HEK293 (cell line): ENCODE measurements at regions not wholly inside any gene's neighbourhood (a gene's known extent, or its start where the extent isn't known, plus 50 kb on each side); places are given as distances from the start of the nearest gene placed in this dataset.

Source experiments
- CTCF ChIA-PET: fragments of 350-600 bp; formaldehyde crosslinking; extraction: SDS; loops from one replicate; lab custom pipeline; 2021; ENCODE audit warnings: antibody characterized with exemption; lab: Yijun Ruan, JAX
- POLR2A ChIA-PET: fragments of 300-600 bp; formaldehyde crosslinking; extraction: SDS; loops from one replicate; lab custom pipeline; 2020; ENCODE audit warnings: antibody characterized with exemption, inconsistent platforms; lab: Yijun Ruan, JAX
- H3K27ac ChIP-seq: fragments of 200-500 bp; sonication (Bioruptor generic); 2 replicates; pipeline ENCODE4 v1.5.1; 2014; ENCODE audit warnings: low read depth, low read length, control low read depth, inconsistent platforms; ENCODE audit errors: extremely low read depth
- H3K36me3 ChIP-seq, 2 experiments: fragments of 200-500 bp in 1 of 2; sonication (Bioruptor generic) in 1 of 2; 1 replicate in 1 of 2; 2 replicates in 1 of 2; pipeline ENCODE4 v1.5.1; 2014 to 2017; ENCODE audit warnings: inconsistent platforms in 2 of 2, low read length in 2 of 2; ENCODE audit not compliant: control insufficient read depth in 2 of 2, insufficient read depth in 1 of 2
- H3K4me1 ChIP-seq: fragments of 200-500 bp; sonication (Bioruptor generic); 2 replicates; pipeline ENCODE4 v1.5.1; 2014; ENCODE audit warnings: mild to moderate bottlenecking, low read length, inconsistent platforms; ENCODE audit not compliant: control insufficient read depth, insufficient read depth
- H3K4me3 ChIP-seq: 2 replicates; pipeline ENCODE4 v1.5.1; 2011; ENCODE audit warnings: low read depth, mild to moderate bottlenecking, control low read depth, low read length, moderate library complexity
- H3K9me3 ChIP-seq: fragments of 200-500 bp; sonication (Bioruptor generic); 2 replicates; pipeline ENCODE4 v1.5.1; 2014; ENCODE audit warnings: low read depth, low read length, inconsistent platforms; ENCODE audit not compliant: control insufficient read depth, insufficient read depth
- ATF2 ChIP-seq: fragments of 450-650 bp; formaldehyde crosslinking; IDR thresholded peaks from 2 replicates; pipeline ENCODE4 v1.5.1; 2016; ENCODE audit warnings: missing biosample characterization, missing genetic modification characterization, low read depth
- EGR2 ChIP-seq: fragments of 450-650 bp; formaldehyde crosslinking; IDR thresholded peaks from 2 replicates; pipeline ENCODE4 v1.5.1; 2016; ENCODE audit warnings: low read depth, missing biosample characterization, missing genetic modification characterization
- GFI1B ChIP-seq: fragments of 450-650 bp; formaldehyde crosslinking; IDR thresholded peaks from 2 replicates; pipeline ENCODE4 v1.5.1; 2016; ENCODE audit warnings: missing biosample characterization, missing genetic modification characterization
- GLIS2 ChIP-seq: fragments of 450-650 bp; formaldehyde crosslinking; IDR thresholded peaks from 2 replicates; pipeline ENCODE4 v1.5.1; 2016; ENCODE audit warnings: missing biosample characterization, missing genetic modification characterization
- HOXD13 ChIP-seq: sonication (generic); formaldehyde crosslinking; IDR thresholded peaks from 2 replicates; pipeline ENCODE4 v1.8.0; 2022; ENCODE audit warnings: missing genetic modification reagents, borderline replicate concordance
- KLF17 ChIP-seq: fragments of 450-650 bp; formaldehyde crosslinking; IDR thresholded peaks from 2 replicates; pipeline ENCODE4 v1.5.1; 2016; ENCODE audit warnings: missing biosample characterization, missing genetic modification characterization
- PRDM1 ChIP-seq: fragments of 450-650 bp; formaldehyde crosslinking; IDR thresholded peaks from 2 replicates; pipeline ENCODE4; 2016; ENCODE audit warnings: missing biosample characterization, missing genetic modification characterization
- WT1 ChIP-seq: fragments of 450-650 bp; formaldehyde crosslinking; IDR thresholded peaks from 2 replicates; pipeline ENCODE4 v1.5.1; 2016; ENCODE audit warnings: missing biosample characterization, missing genetic modification characterization
- YY2 ChIP-seq: fragments of 450-650 bp; formaldehyde crosslinking; IDR thresholded peaks from 2 replicates; pipeline ENCODE4 v1.5.1; 2016; ENCODE audit warnings: missing biosample characterization, missing genetic modification characterization
- ZBTB44 ChIP-seq: fragments of 450-650 bp; IDR thresholded peaks from 2 replicates; pipeline ENCODE4 v1.5.1; 2018; ENCODE audit warnings: missing biosample characterization, mild to moderate bottlenecking, missing genetic modification characterization
- ZNF175 ChIP-seq: fragments of 450-650 bp; formaldehyde crosslinking; IDR thresholded peaks from 2 replicates; pipeline ENCODE4 v1.5.1; 2016; ENCODE audit warnings: missing biosample characterization, missing genetic modification characterization
- ZNF202 ChIP-seq: fragments of 450-650 bp; formaldehyde crosslinking; IDR thresholded peaks from 2 replicates; pipeline ENCODE4 v1.5.1; 2016; ENCODE audit warnings: missing biosample characterization, missing genetic modification characterization, borderline replicate concordance
- ZNF248 ChIP-seq: fragments of 450-650 bp; formaldehyde crosslinking; IDR thresholded peaks from 2 replicates; pipeline ENCODE4 v1.5.1; 2017; ENCODE audit warnings: missing biosample characterization, missing genetic modification characterization
- ZNF354C ChIP-seq: fragments of 450-650 bp; formaldehyde crosslinking; IDR thresholded peaks from 2 replicates; pipeline ENCODE4 v1.5.1; 2016; ENCODE audit warnings: missing biosample characterization, missing genetic modification characterization, low read depth, borderline replicate concordance
- ZNF416 ChIP-seq: fragments of 450-650 bp; formaldehyde crosslinking; IDR thresholded peaks from 2 replicates; pipeline ENCODE4 v1.5.1; 2016; ENCODE audit warnings: missing biosample characterization, missing genetic modification characterization
- ZNF426 ChIP-seq: fragments of 450-650 bp; formaldehyde crosslinking; IDR thresholded peaks from 2 replicates; pipeline ENCODE4 v1.5.1; 2017; ENCODE audit warnings: missing biosample characterization, missing genetic modification characterization, mild to moderate bottlenecking, inconsistent platforms, moderate library complexity
- ZNF449 ChIP-seq: fragments of 450-650 bp; formaldehyde crosslinking; IDR thresholded peaks from 2 replicates; pipeline ENCODE4 v1.5.1; 2017; ENCODE audit warnings: missing biosample characterization, mild to moderate bottlenecking, missing genetic modification characterization, moderate library complexity
- ZNF514 ChIP-seq: fragments of 450-650 bp; formaldehyde crosslinking; IDR thresholded peaks from 2 replicates; pipeline ENCODE4 v1.5.1; 2016; ENCODE audit warnings: missing biosample characterization, missing genetic modification characterization
- ZNF530 ChIP-seq: fragments of 450-650 bp; formaldehyde crosslinking; IDR thresholded peaks from 2 replicates; pipeline ENCODE4 v1.5.1; 2016; ENCODE audit warnings: low read depth, missing biosample characterization, missing genetic modification characterization
- ZNF555 ChIP-seq: fragments of 450-650 bp; formaldehyde crosslinking; conservative IDR thresholded peaks from 2 replicates; pipeline ENCODE4 v1.5.1; 2017; ENCODE audit warnings: missing biosample characterization, mild to moderate bottlenecking, missing genetic modification characterization, inconsistent platforms
- ZNF558 ChIP-seq: fragments of 450-650 bp; formaldehyde crosslinking; IDR thresholded peaks from 2 replicates; pipeline ENCODE4 v1.5.1; 2016; ENCODE audit warnings: missing biosample characterization, missing genetic modification characterization
- ZNF561 ChIP-seq: fragments of 450-650 bp; IDR thresholded peaks from 2 replicates; pipeline ENCODE4 v1.5.1; 2018; ENCODE audit warnings: missing biosample characterization, missing genetic modification characterization, borderline replicate concordance
- ZNF571 ChIP-seq: fragments of 450-650 bp; formaldehyde crosslinking; IDR thresholded peaks from 2 replicates; pipeline ENCODE4 v1.5.0; 2017; ENCODE audit warnings: missing biosample characterization, missing genetic modification characterization
- ZNF580 ChIP-seq: fragments of 450-650 bp; formaldehyde crosslinking; IDR thresholded peaks from 2 replicates; pipeline ENCODE4 v1.5.1; 2016; ENCODE audit warnings: missing biosample characterization, missing genetic modification characterization
- ZNF596 ChIP-seq: fragments of 450-650 bp; IDR thresholded peaks from 2 replicates; pipeline ENCODE4 v1.5.0; 2018; ENCODE audit warnings: missing biosample characterization, mild to moderate bottlenecking, missing genetic modification characterization, moderate library complexity
- ZNF610 ChIP-seq: fragments of 450-650 bp; formaldehyde crosslinking; IDR thresholded peaks from 2 replicates; pipeline ENCODE4 v1.5.1; 2016; ENCODE audit warnings: missing biosample characterization, missing genetic modification characterization, borderline replicate concordance
- ZNF677 ChIP-seq: fragments of 450-650 bp; IDR thresholded peaks from 2 replicates; pipeline ENCODE4 v1.5.0; 2018; ENCODE audit warnings: missing biosample characterization, mild to moderate bottlenecking, missing genetic modification characterization, moderate library complexity
- ZNF776 ChIP-seq: fragments of 450-650 bp; formaldehyde crosslinking; IDR thresholded peaks from 2 replicates; pipeline ENCODE4 v1.5.0; 2017; ENCODE audit warnings: missing biosample characterization, missing genetic modification characterization, borderline replicate concordance
- ZNF791 ChIP-seq: fragments of 450-650 bp; formaldehyde crosslinking; IDR thresholded peaks from 2 replicates; pipeline ENCODE4 v1.5.1; 2016; ENCODE audit warnings: missing biosample characterization, missing genetic modification characterization
- ZSCAN5A ChIP-seq: fragments of 450-650 bp; formaldehyde crosslinking; IDR thresholded peaks from 2 replicates; pipeline ENCODE4 v1.5.1; 2016; ENCODE audit warnings: missing biosample characterization, missing genetic modification characterization
- ZXDB ChIP-seq: fragments of 450-650 bp; formaldehyde crosslinking; IDR thresholded peaks from 2 replicates; pipeline ENCODE4 v1.5.1; 2016; ENCODE audit warnings: missing biosample characterization, missing genetic modification characterization

GRCh38 chr11:25727944-25728343 lies 604.0 kb upstream of the ANO3 start:
- Histone ChIP-seq H3K36me3 (no peaks in the 10 kb centered on the region), H3K9me3 (no peaks in the 10 kb centered on the region), H3K27ac (no peak overlapping the region), H3K4me3 (no peak overlapping the region), H3K4me1 (no peaks in the 10 kb centered on the region)
- CTCF ChIA-PET = no interaction called here
- POLR2A ChIA-PET = no interaction called here
- TF ChIP-seq ZNF175 (tag by site-specific recombination) (no peak), ZBTB44 (tag by site-specific recombination) (no peak), EGR2 (no peak), ZNF449 (tag by site-specific recombination) (no peak), ZNF580 (tag by site-specific recombination) (no peak), KLF17 (no peak), ZNF561 (tag by site-specific recombination) (no peak), ZNF202 (no peak), GFI1B (no peak), ZNF776 (tag by site-specific recombination) (no peak), ZNF514 (no peak), ZNF248 (tag by site-specific recombination) (no peak), ZNF610 (tag by site-specific recombination) (no peak), ZXDB (tag by site-specific recombination) (no peak), ZSCAN5A (no peak), WT1 (tag by site-specific recombination) (no peak), ZNF677 (tag by site-specific recombination) (no peak), ZNF354C (tag by site-specific recombination) (no peak), ATF2 (tag by site-specific recombination) (no peak)

- ChIA-PET POLR2A (no interaction called here), CTCF (no interaction called here)
- Histone ChIP-seq H3K4me3 (no peak overlapping the region), H3K4me1 (no peaks in the 10 kb centered on the region), H3K27ac (no peak overlapping the region), H3K36me3 (no peaks in the 10 kb centered on the region), H3K9me3 (no peaks in the 10 kb centered on the region)
- TF ChIP-seq ZNF558 (tag by site-specific recombination) (no peak), ZNF596 (tag by site-specific recombination) (no peak), YY2 (tag by site-specific recombination) (no peak), PRDM1 (tag by site-specific recombination) (no peak), ZNF426 (tag by site-specific recombination) (no peak), GLIS2 (tag by site-specific recombination) (no peak), ZNF571 (no peak), ZNF791 (no peak), ZNF530 (tag by site-specific recombination) (no peak), ZNF555 (tag by site-specific recombination) (no peak), ZNF416 (tag by site-specific recombination) (no peak), HOXD13 (no peak)
These were observed 601.7 kb upstream of the ANO3 start for GRCh38 chr11:25730230-25730629.
